Sigmoid colon (tissue), 6 donors: ENCODE measurements at regions not wholly inside any gene's neighbourhood (a gene's known extent, or its start where the extent isn't known, plus 50 kb on each side); places are given as distances from the start of the nearest gene placed in this dataset.
"Not testable (repeated sequence)": the region's sequence is repeated elsewhere in the genome, so short reads cannot be mapped to it uniquely, and the experiment has no call there.

Experiments used
- DNase-seq: peaks from one replicate; pipeline ENCODE4 v3.0.0-alpha.2; 2019
- H3K27ac ChIP-seq, 4 donors: fragments of 200-600 bp; sonication (generic); one replicate each; pipeline ENCODE4 v1.5.1; 2016 to 2019; ENCODE audit warnings: mild to moderate bottlenecking in 1 of 4
- H3K27me3 ChIP-seq, 3 donors: fragments of 200-600 bp; sonication (generic); one replicate each; pipeline ENCODE4 v1.5.1; 2019; ENCODE audit warnings: mild to moderate bottlenecking in 1 of 3
- H3K36me3 ChIP-seq, 4 donors: fragments of 200-600 bp; sonication (generic); one replicate each; pipeline ENCODE4 v1.5.1; 2016 to 2019
- H3K4me1 ChIP-seq, 4 donors: fragments of 200-600 bp; sonication (generic); one replicate each; pipeline ENCODE4 v1.5.1; 2017 to 2019
- H3K4me3 ChIP-seq, 4 donors: fragments of 200-600 bp; sonication (generic); one replicate each; pipeline ENCODE4 v1.5.1; 2017 to 2019; ENCODE audit warnings: mild to moderate bottlenecking in 2 of 4, moderate library complexity in 1 of 4
- H3K9me3 ChIP-seq, 4 donors: fragments of 200-600 bp in 3 of 4; sonication (generic) in 3 of 4; one replicate each; pipeline versions ENCODE4 v1.5.1 to v1.6.1; 2013 to 2019
- EP300 ChIP-seq, 4 donors: sonication (generic); formaldehyde crosslinking; IDR thresholded peaks; one replicate each; pipeline ENCODE4 v1.6.1; 2017; ENCODE audit warnings: antibody characterized with exemption in 4 of 4
- POLR2A ChIP-seq, 2 donors: fragments of 450-650 bp; IDR thresholded peaks; one replicate each; pipeline ENCODE4 v1.6.1; 2016; ENCODE audit warnings: antibody characterized with exemption in 2 of 2, mild to moderate bottlenecking in 2 of 2, moderate library complexity in 2 of 2
- POLR2AphosphoS5 ChIP-seq, 4 donors: sonication (generic); formaldehyde crosslinking; IDR thresholded peaks; one replicate each; pipeline ENCODE4 v1.6.1; 2017; ENCODE audit warnings: antibody characterized with exemption in 4 of 4
- WGBS, 2 donors: extraction: QIAGEN DNeasy Blood & Tissue Kit; methylation state at CpG; one replicate each; pipeline ENCODE4 v1.1.7; 2013; 5-methylcytosine and 5-hydroxymethylcytosine counted together
- intact Hi-C: fragments of 100-400 bp; cut with DNase I; formaldehyde crosslinking; loops from one replicate; pipeline ENCODE4 v1.15.1; 2023
- TF ChIP-seq, protein P1 (sequence below), 4 experiments: fragments of 450-650 bp in 3 of 4; fragments of 200-600 bp in 1 of 4; IDR thresholded peaks; one replicate each; pipeline ENCODE4 v1.5.1; 2016 to 2019; ENCODE audit warnings: antibody characterized with exemption in 4 of 4, mild to moderate bottlenecking in 3 of 4, moderate library complexity in 2 of 4
- donor health status: healthy with polysubstance abuse.
- donor health status: healthy.

DNA sequence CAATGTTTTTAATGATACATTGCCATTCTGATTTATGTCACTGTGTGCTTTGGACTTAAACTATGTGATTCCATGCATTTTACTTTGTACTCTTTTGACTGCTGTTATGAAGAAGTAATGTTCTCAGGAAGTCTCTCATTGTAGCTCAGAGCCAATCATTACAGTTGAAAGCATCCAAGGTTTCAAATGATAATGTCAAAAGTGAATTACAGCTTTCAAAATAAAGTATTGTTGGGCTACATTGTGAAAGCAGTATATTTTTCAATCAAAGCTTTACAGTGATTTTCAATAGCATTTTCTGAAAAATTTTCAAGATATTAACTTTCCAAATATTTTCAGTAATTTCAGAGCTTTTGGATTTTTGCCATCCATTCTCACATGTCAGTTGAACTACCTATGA lies 243.6 kb downstream of the ZIC4 start:
- H3K27ac ChIP-seq = no peak overlapping the region
- no peaks in the 10 kb centered on the region for H3K36me3 ChIP-seq
- no peak for DNase-seq
- TF ChIP-seq POLR2A (IDR thresholded peaks at IDR 0.05) (no peak), EP300 (IDR thresholded peaks at IDR 0.05) (no peak)
- TF ChIP-seq, protein P1, sequence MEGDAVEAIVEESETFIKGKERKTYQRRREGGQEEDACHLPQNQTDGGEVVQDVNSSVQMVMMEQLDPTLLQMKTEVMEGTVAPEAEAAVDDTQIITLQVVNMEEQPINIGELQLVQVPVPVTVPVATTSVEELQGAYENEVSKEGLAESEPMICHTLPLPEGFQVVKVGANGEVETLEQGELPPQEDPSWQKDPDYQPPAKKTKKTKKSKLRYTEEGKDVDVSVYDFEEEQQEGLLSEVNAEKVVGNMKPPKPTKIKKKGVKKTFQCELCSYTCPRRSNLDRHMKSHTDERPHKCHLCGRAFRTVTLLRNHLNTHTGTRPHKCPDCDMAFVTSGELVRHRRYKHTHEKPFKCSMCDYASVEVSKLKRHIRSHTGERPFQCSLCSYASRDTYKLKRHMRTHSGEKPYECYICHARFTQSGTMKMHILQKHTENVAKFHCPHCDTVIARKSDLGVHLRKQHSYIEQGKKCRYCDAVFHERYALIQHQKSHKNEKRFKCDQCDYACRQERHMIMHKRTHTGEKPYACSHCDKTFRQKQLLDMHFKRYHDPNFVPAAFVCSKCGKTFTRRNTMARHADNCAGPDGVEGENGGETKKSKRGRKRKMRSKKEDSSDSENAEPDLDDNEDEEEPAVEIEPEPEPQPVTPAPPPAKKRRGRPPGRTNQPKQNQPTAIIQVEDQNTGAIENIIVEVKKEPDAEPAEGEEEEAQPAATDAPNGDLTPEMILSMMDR (IDR thresholded peaks at IDR 0.05) = no peak
- H3K9me3 ChIP-seq = no peaks in the 10 kb centered on the region
- H3K4me1 ChIP-seq = no peaks in the 10 kb centered on the region
- intact Hi-C loops = no loop called here
- H3K27me3 ChIP-seq = no peaks in the 10 kb centered on the region
- no peak overlapping the region for H3K4me3 ChIP-seq

DNA sequence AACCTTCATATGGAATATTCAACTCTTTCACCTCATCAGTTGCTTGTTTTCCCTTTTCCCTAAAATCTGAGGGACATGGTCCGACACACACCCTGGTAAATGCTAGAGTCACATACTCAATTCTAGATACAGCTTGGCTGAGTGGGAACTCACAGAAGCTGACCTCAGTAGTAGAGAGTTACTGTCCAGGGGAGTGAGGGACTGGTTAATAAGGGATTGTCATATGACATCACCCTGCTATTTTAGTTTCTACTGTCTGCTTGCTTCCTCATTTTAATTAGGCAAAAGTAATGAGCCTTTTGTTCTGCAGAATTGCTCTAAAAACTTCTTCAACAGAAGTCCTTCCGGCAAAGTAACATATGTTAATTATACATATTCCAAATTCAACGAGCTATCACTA lies 244.5 kb downstream of the ZIC4 start:
- Histone ChIP-seq H3K27ac (no peak overlapping the region), H3K4me1 (no peaks in the 10 kb centered on the region), H3K36me3 (no peaks in the 10 kb centered on the region), H3K27me3 (no peaks in the 10 kb centered on the region), H3K9me3 (no peaks in the 10 kb centered on the region), H3K4me3 (no peak overlapping the region)
- no peak for DNase-seq
- TF ChIP-seq POLR2AphosphoS5 (IDR thresholded peaks at IDR 0.05) (no peak), EP300 (IDR thresholded peaks at IDR 0.05) (no peak), POLR2A (IDR thresholded peaks at IDR 0.05) (no peak)
- TF ChIP-seq, protein P1 (IDR thresholded peaks at IDR 0.05) = no peak
- intact Hi-C loops = no loop called here
- 61 to 82% methylated on average over 3 of the region's 3 CpGs for WGBS, 2 donors

DNA sequence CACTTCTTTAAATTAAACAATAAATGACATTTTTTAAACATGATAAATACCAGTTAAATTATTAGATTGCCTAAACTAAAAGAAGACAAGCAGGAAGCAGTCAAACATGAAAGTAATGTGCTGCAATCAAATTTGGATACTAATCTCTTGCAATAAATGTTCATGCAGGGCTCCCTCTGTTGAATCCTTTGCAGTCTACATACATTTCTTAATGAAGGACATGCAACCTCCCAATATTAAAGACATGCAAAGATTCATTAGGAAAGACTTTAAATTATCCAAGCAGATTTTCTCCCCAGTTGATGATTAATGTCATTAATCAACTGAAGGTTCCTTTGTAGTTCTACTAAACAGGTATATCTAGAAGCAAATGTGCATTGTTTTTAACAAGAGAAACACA lies 245.4 kb downstream of the ZIC4 start:
- Histone ChIP-seq H3K27me3 (no peaks in the 10 kb centered on the region), H3K4me1 (no peaks in the 10 kb centered on the region), H3K4me3 (no peak overlapping the region), H3K27ac (no peak overlapping the region), H3K36me3 (no peaks in the 10 kb centered on the region), H3K9me3 (no peaks in the 10 kb centered on the region)
- intact Hi-C loops = no loop called here
- TF ChIP-seq POLR2AphosphoS5 (IDR thresholded peaks at IDR 0.05) (no peak), POLR2A (IDR thresholded peaks at IDR 0.05) (no peak), EP300 (IDR thresholded peaks at IDR 0.05) (no peak)
- TF ChIP-seq, protein P1 (IDR thresholded peaks at IDR 0.05) = no peak
- DNase-seq = no peak

DNA sequence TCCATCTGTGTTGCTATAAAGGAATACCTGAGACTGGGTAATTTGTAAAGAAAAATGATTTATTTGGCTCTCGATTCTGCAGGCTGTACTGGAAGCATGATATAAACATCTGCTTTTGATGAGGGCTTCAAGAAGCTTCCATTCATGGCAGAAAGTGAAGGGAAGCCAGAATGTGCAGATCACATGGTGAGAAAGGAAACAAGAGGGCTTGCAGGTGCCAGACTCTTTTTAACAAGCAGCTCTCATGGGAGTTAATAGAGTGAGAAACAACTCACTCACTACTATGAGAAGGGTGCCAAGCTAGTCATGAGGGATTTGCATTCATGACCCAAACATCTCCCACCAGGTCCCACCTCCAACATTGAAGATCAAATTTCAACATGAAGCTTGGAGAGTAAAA lies 247.2 kb downstream of the ZIC4 start:
- H3K4me1 ChIP-seq = no peaks in the 10 kb centered on the region
- no peaks in the 10 kb centered on the region for H3K27me3 ChIP-seq
- no peaks in the 10 kb centered on the region for H3K9me3 ChIP-seq
- no peak overlapping the region for H3K4me3 ChIP-seq
- 25 to 71% methylated on average over 1 of the region's 1 CpG for WGBS, 2 donors
- intact Hi-C loops = no loop called here
- TF ChIP-seq, protein P1 (IDR thresholded peaks at IDR 0.05) = no peak
- TF ChIP-seq POLR2A (IDR thresholded peaks at IDR 0.05) (no peak), POLR2AphosphoS5 (IDR thresholded peaks at IDR 0.05) (no peak), EP300 (IDR thresholded peaks at IDR 0.05) (no peak)
- H3K36me3 ChIP-seq = no peaks in the 10 kb centered on the region
- no peak for DNase-seq
- no peak overlapping the region for H3K27ac ChIP-seq

DNA sequence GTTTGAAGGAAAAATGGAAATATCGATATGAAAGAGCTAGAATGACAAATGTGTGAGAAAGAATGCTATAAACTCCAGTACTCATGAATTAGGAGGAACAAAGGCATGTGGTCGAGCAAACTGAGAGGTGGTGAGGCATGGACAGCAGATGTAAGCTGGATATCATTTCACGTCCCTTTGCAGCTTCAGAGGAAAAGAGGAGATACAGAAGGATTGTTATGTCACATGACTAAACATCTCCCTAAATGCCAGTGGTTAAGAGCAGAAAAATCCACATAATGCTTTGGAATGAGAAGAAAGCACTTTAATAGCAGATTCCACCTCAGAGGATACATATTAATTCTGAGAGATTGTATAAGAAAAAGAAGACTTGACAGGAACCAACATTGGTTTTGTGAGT lies 248.7 kb downstream of the ZIC4 start:
- Histone ChIP-seq H3K4me1 (no peaks in the 10 kb centered on the region), H3K36me3 (no peaks in the 10 kb centered on the region), H3K27me3 (no peaks in the 10 kb centered on the region), H3K27ac (no peak overlapping the region), H3K9me3 (peaks cover 0 to 2% (median 0%) of the 10 kb centered on the region in 4 donors), H3K4me3 (no peak overlapping the region)
- no peak for DNase-seq
- intact Hi-C loops = no loop called here
- no peak for TF ChIP-seq POLR2AphosphoS5 (IDR thresholded peaks at IDR 0.05)
- no peak for TF ChIP-seq EP300 (IDR thresholded peaks at IDR 0.05)
- TF ChIP-seq POLR2A (IDR thresholded peaks at IDR 0.05) = no peak
- TF ChIP-seq, protein P1 (IDR thresholded peaks at IDR 0.05) = no peak
- 65 to 79% methylated on average over 3 of the region's 3 CpGs for WGBS, 2 donors

DNA sequence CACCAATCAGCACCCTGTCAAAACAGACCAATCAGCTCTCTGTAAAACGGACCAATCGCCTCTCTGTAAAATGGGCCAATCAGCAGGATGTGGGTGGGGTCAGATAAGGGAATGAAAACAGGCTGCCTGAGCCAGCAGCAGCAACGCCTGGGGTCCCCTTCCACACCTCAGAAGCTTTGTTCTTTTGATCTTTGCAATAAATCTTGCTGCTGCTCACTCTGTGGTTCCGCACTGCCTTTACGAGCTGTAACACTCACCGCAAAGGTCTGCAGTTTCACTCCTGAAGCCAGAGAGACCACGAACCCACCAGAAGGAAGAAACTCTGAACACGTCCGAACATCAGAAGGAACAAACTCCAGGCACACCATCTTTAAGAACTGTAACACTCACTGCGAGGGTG lies 251.4 kb downstream of the ZIC4 start:
- H3K27ac ChIP-seq, H3K9me3 ChIP-seq, H3K4me1 ChIP-seq, intact Hi-C loops, H3K36me3 ChIP-seq, H3K27me3 ChIP-seq, DNase-seq, H3K4me3 ChIP-seq: not testable (repeated sequence)
- WGBS, 2 donors = 69 to 76% methylated on average over 10 of the region's 10 CpGs
